ENCODE measurements at regions not wholly inside any gene's neighbourhood (a gene's known extent, or its start where the extent isn't known, plus 50 kb on each side); places are given as distances from the start of the nearest gene placed in this dataset.

GRCh38 chr21:35344582-35344981 lies 295.5 kb upstream of the RUNX1 start:
- no peak overlapping the region for H3K4me3 ChIP-seq (replicated peaks; ENCODE audit: insufficient read depth, low read length)
- no peak overlapping the region for H3K27ac ChIP-seq (replicated peaks)
- no peak for DNase-seq (ENCODE audit: low read depth in 1 of 2, low spot score in 1 of 2)
- TF ChIP-seq GABPA (IDR thresholded peaks at IDR 0.05; ENCODE audit: low read depth) (no peak), SPI1 (IDR thresholded peaks at IDR 0.05; ENCODE audit: borderline replicate concordance, low read depth) (no peak), POLR2AphosphoS5 (IDR thresholded peaks at IDR 0.05; ENCODE audit: low read depth) (no peak), REST (IDR thresholded peaks at IDR 0.05; ENCODE audit: insufficient replicate concordance, low read depth) (no peak), CTCF (IDR thresholded peaks at IDR 0.05; ENCODE audit: insufficient read depth, low read length) (no peak)
- no peaks in the 10 kb centered on the region for H3K27me3 ChIP-seq (ENCODE audit: insufficient read depth, poor library complexity, severe bottlenecking)

GRCh38 chr21:35343046-35343819 lies 294.1 kb upstream of the RUNX1 start:
- TF ChIP-seq POLR2AphosphoS5 (IDR thresholded peaks at IDR 0.05; ENCODE audit: low read depth) (no peak), CTCF (IDR thresholded peaks at IDR 0.05; ENCODE audit: insufficient read depth, low read length) (no peak), REST (IDR thresholded peaks at IDR 0.05; ENCODE audit: insufficient replicate concordance, low read depth) (no peak), SPI1 (IDR thresholded peaks at IDR 0.05; ENCODE audit: borderline replicate concordance, low read depth) (no peak), GABPA (IDR thresholded peaks at IDR 0.05; ENCODE audit: low read depth) (no peak)
- no peaks in the 10 kb centered on the region for H3K27me3 ChIP-seq (ENCODE audit: insufficient read depth, poor library complexity, severe bottlenecking)
- no peak overlapping the region for H3K27ac ChIP-seq (replicated peaks)
- no peak for DNase-seq (ENCODE audit: low read depth in 1 of 2, low spot score in 1 of 2)
- H3K4me3 ChIP-seq (replicated peaks; ENCODE audit: insufficient read depth, low read length) = no peak overlapping the region

- no peak for TF ChIP-seq GABPA (IDR thresholded peaks at IDR 0.05; ENCODE audit: low read depth)
- peak; percentile 88 for TF ChIP-seq SPI1 (IDR thresholded peaks at IDR 0.05; ENCODE audit: borderline replicate concordance, low read depth)
Observed at GRCh38 chr21:35342440-35342839, 293.3 kb upstream of the RUNX1 start.

GRCh38 chr21:35340273-35340672 lies 291.2 kb upstream of the RUNX1 start:
- Histone ChIP-seq H3K27ac (replicated peaks) (no peak overlapping the region), H3K27me3 (ENCODE audit: insufficient read depth, poor library complexity, severe bottlenecking) (no peaks in the 10 kb centered on the region), H3K4me3 (replicated peaks; ENCODE audit: insufficient read depth, low read length) (no peak overlapping the region)
- DNase-seq (ENCODE audit: low read depth in 1 of 2, low spot score in 1 of 2) = no peak
- TF ChIP-seq REST (IDR thresholded peaks at IDR 0.05; ENCODE audit: insufficient replicate concordance, low read depth) (no peak), SPI1 (IDR thresholded peaks at IDR 0.05; ENCODE audit: borderline replicate concordance, low read depth) (no peak), CTCF (IDR thresholded peaks at IDR 0.05; ENCODE audit: insufficient read depth, low read length) (no peak), GABPA (IDR thresholded peaks at IDR 0.05; ENCODE audit: low read depth) (no peak), POLR2AphosphoS5 (IDR thresholded peaks at IDR 0.05; ENCODE audit: low read depth) (no peak)

More at GRCh38 chr21:35342440-35342839, 293.3 kb upstream of the RUNX1 start:
- H3K27me3 ChIP-seq (ENCODE audit: insufficient read depth, poor library complexity, severe bottlenecking) = no peaks in the 10 kb centered on the region
- no peak for DNase-seq (ENCODE audit: low read depth in 1 of 2, low spot score in 1 of 2)
- H3K27ac ChIP-seq (replicated peaks) = no peak overlapping the region
- no peak overlapping the region for H3K4me3 ChIP-seq (replicated peaks; ENCODE audit: insufficient read depth, low read length)

Measured in HL-60 (cell line).